Neural progenitor cell (in vitro differentiated cells): ENCODE measurements at regions not wholly inside any gene's neighbourhood (a gene's known extent, or its start where the extent isn't known, plus 50 kb on each side); places are given as distances from the start of the nearest gene placed in this dataset.
"Not testable (repeated sequence)": the region's sequence is repeated elsewhere in the genome, so short reads cannot be mapped to it uniquely, and the experiment has no call there.

Source experiments
- CTCF ChIP-seq: fragments of 200-600 bp; sonication (generic); IDR thresholded peaks from 2 replicates; pipeline ENCODE4 v1.5.1; 2017; ENCODE audit warnings: antibody characterized with exemption, mild to moderate bottlenecking
- EZH2 ChIP-seq: fragments of 200-600 bp; sonication (generic); IDR thresholded peaks from 2 replicates; pipeline ENCODE4 v1.6.1; 2017; ENCODE audit warnings: antibody characterized with exemption, mild to moderate bottlenecking, moderate library complexity

GRCh38 chrX:34463220-34463619 lies 193.9 kb downstream of the TMEM47 start:
- not testable (repeated sequence) for TF ChIP-seq CTCF, EZH2
